Neural crest cell (in vitro differentiated cells): ENCODE measurements at regions not wholly inside any gene's neighbourhood (a gene's known extent, or its start where the extent isn't known, plus 50 kb on each side); places are given as distances from the start of the nearest gene placed in this dataset.

Experiments
- DNase-seq: peaks from one replicate; pipeline ENCODE4 v3.0.0; 2021; ENCODE audit warnings: low read depth, mixed read lengths, low spot score
- H3K27ac Mint-ChIP-seq: one replicate; pipeline ENCODE4 v1.8.0; 2021; ENCODE audit warnings: mild to moderate bottlenecking, mixed read lengths; ENCODE audit not compliant: unreplicated experiment
- H3K27me3 Mint-ChIP-seq: 2 replicates; pipeline ENCODE4 v1.8.0; 2021; ENCODE audit warnings: low read depth, mild to moderate bottlenecking, mixed read lengths
- H3K36me3 Mint-ChIP-seq: 2 replicates; pipeline ENCODE4 v1.8.0; 2021; ENCODE audit warnings: low read depth, mild to moderate bottlenecking, mixed read lengths
- H3K4me1 Mint-ChIP-seq: 2 replicates; pipeline ENCODE4 v1.8.0; 2021; ENCODE audit warnings: mixed read lengths
- H3K4me3 Mint-ChIP-seq: one replicate; pipeline ENCODE4 v1.8.0; 2021; ENCODE audit warnings: mild to moderate bottlenecking, mixed read lengths
- H3K9me3 Mint-ChIP-seq: 2 replicates; pipeline ENCODE4 v1.8.0; 2021; ENCODE audit warnings: mixed read lengths
- CTCF ChIP-seq: fragments of 200-600 bp; sonication (generic); conservative IDR thresholded peaks from 2 replicates; pipeline ENCODE4 v1.5.0; 2021; ENCODE audit warnings: antibody characterized with exemption, mild to moderate bottlenecking

- Mint-ChIP-seq H3K27me3 (no peaks in the 10 kb centered on the region), H3K36me3 (no peaks in the 10 kb centered on the region), H3K27ac (no peak overlapping the region), H3K9me3 (peaks cover 13% of the 10 kb centered on the region), H3K4me3 (no peak overlapping the region), H3K4me1 (no peaks in the 10 kb centered on the region)
- no peak for TF ChIP-seq CTCF
- DNase-seq = no peak
Measured at GRCh38 chrX:127782904-127783303, 269.3 kb downstream of the ACTRT1 start.

GRCh38 chrX:127764674-127765073 lies 287.5 kb downstream of the ACTRT1 start:
- Mint-ChIP-seq H3K27me3 (no peaks in the 10 kb centered on the region), H3K4me3 (no peak overlapping the region), H3K4me1 (no peaks in the 10 kb centered on the region), H3K9me3 (peaks cover 6% of the 10 kb centered on the region), H3K27ac (no peak overlapping the region), H3K36me3 (no peaks in the 10 kb centered on the region)
- no peak for TF ChIP-seq CTCF
- DNase-seq = no peak

GRCh38 chrX:127762663-127763062 lies 289.5 kb downstream of the ACTRT1 start:
- no peak for TF ChIP-seq CTCF
- H3K4me1 Mint-ChIP-seq = no peaks in the 10 kb centered on the region
- no peak overlapping the region for H3K4me3 Mint-ChIP-seq
- no peaks in the 10 kb centered on the region for H3K9me3 Mint-ChIP-seq
- no peak overlapping the region for H3K27ac Mint-ChIP-seq
- no peak for DNase-seq
- H3K27me3 Mint-ChIP-seq = no peaks in the 10 kb centered on the region
- H3K36me3 Mint-ChIP-seq = no peaks in the 10 kb centered on the region

GRCh38 chrX:127732709-127733108 lies 319.5 kb downstream of the ACTRT1 start:
- no peaks in the 10 kb centered on the region for H3K27me3 Mint-ChIP-seq
- DNase-seq = no peak
- no peak overlapping the region for H3K4me3 Mint-ChIP-seq
- no peak overlapping the region for H3K27ac Mint-ChIP-seq
- no peak for TF ChIP-seq CTCF
- H3K36me3 Mint-ChIP-seq = no peaks in the 10 kb centered on the region
- no peaks in the 10 kb centered on the region for H3K4me1 Mint-ChIP-seq
- H3K9me3 Mint-ChIP-seq = peaks cover 3% of the 10 kb centered on the region

GRCh38 chrX:127726227-127726626 lies 326.0 kb downstream of the ACTRT1 start:
- no peak for DNase-seq
- no peak for TF ChIP-seq CTCF
- no peak overlapping the region for H3K4me3 Mint-ChIP-seq
- peaks cover 10% of the 10 kb centered on the region for H3K4me1 Mint-ChIP-seq
- peak overlapping the region; percentile 40 for H3K27ac Mint-ChIP-seq
- H3K27me3 Mint-ChIP-seq = no peaks in the 10 kb centered on the region
- no peaks in the 10 kb centered on the region for H3K36me3 Mint-ChIP-seq
- peaks cover 3% of the 10 kb centered on the region for H3K9me3 Mint-ChIP-seq

GRCh38 chrX:127708155-127708554 lies 344.0 kb downstream of the ACTRT1 start:
- no peak for TF ChIP-seq CTCF
- Mint-ChIP-seq H3K9me3 (peaks cover 3% of the 10 kb centered on the region), H3K27ac (no peak overlapping the region), H3K36me3 (no peaks in the 10 kb centered on the region), H3K27me3 (no peaks in the 10 kb centered on the region), H3K4me1 (no peaks in the 10 kb centered on the region), H3K4me3 (no peak overlapping the region)
- no peak for DNase-seq
